ENCODE measurements at regions not wholly inside any gene's neighbourhood (a gene's known extent, or its start where the extent isn't known, plus 50 kb on each side); places are given as distances from the start of the nearest gene placed in this dataset.

GRCh38 chr4:38411092-38411491 lies 252.9 kb upstream of the KLF3 start:
- TF ChIP-seq CTCF (conservative IDR thresholded peaks at IDR 0.05; ENCODE audit: low read depth, low read length) (no peak), RAD21 (IDR thresholded peaks at IDR 0.05; ENCODE audit: low read length) (no peak), CHD1 (IDR thresholded peaks at IDR 0.05; ENCODE audit: low read depth, low read length) (no peak), POLR2A (IDR thresholded peaks at IDR 0.05; ENCODE audit: low read depth, low read length) (no peak), RFX5 (IDR thresholded peaks at IDR 0.05; ENCODE audit: low read depth, low read length) (no peak), MAZ (IDR thresholded peaks at IDR 0.05; ENCODE audit: borderline replicate concordance, low read depth, low read length) (no peak), RCOR1 (IDR thresholded peaks at IDR 0.05; ENCODE audit: insufficient replicate concordance, low read length) (no peak), MXI1 (IDR thresholded peaks at IDR 0.05; ENCODE audit: borderline replicate concordance, low read depth, low read length) (no peak), FOS (IDR thresholded peaks at IDR 0.05; ENCODE audit: low read depth, low read length) (no peak), NFE2L2 (IDR thresholded peaks at IDR 0.05; ENCODE audit: low read depth, low read length) (no peak), USF2 (IDR thresholded peaks at IDR 0.05; ENCODE audit: low read depth, low read length) (no peak), SMC3 (IDR thresholded peaks at IDR 0.05; ENCODE audit: low read depth, low read length) (no peak), BHLHE40 (IDR thresholded peaks at IDR 0.05; ENCODE audit: low read depth, low read length) (no peak), ELK1 (IDR thresholded peaks at IDR 0.05; ENCODE audit: borderline replicate concordance, low read depth, low read length) (no peak)

Data from IMR-90 (cell line).